Panc1 (cell line): ENCODE measurements at regions not wholly inside any gene's neighbourhood (a gene's known extent, or its start where the extent isn't known, plus 50 kb on each side); places are given as distances from the start of the nearest gene placed in this dataset.
"Not testable (repeated sequence)": the region's sequence is repeated elsewhere in the genome, so short reads cannot be mapped to it uniquely, and the experiment has no call there.

ENCODE experiments used
- CTCF ChIP-seq: fragments of 450-650 bp; IDR thresholded peaks from 2 replicates; pipeline ENCODE4 v1.5.1; 2017; ENCODE audit warnings: mild to moderate bottlenecking
- POLR2AphosphoS5 ChIP-seq: IDR thresholded peaks from 2 replicates; pipeline ENCODE4 v1.6.1; 2012; ENCODE audit warnings: mild to moderate bottlenecking, low read depth, low read length, moderate library complexity
- SIN3A ChIP-seq: IDR thresholded peaks from 2 replicates; pipeline ENCODE4 v1.6.1; 2012; ENCODE audit warnings: low read depth, mild to moderate bottlenecking, low read length, moderate library complexity, borderline replicate concordance; ENCODE audit not compliant: insufficient read depth
- TF ChIP-seq, protein P1 (sequence below), 2 experiments: IDR thresholded peaks; 2 replicates each; pipeline ENCODE4 v1.6.1; 2011 to 2012; ENCODE audit warnings: low read depth in 2 of 2, control low read depth in 1 of 2, low read length in 1 of 2, mild to moderate bottlenecking in 1 of 2, moderate library complexity in 1 of 2; ENCODE audit not compliant: insufficient read depth in 1 of 2

DNA sequence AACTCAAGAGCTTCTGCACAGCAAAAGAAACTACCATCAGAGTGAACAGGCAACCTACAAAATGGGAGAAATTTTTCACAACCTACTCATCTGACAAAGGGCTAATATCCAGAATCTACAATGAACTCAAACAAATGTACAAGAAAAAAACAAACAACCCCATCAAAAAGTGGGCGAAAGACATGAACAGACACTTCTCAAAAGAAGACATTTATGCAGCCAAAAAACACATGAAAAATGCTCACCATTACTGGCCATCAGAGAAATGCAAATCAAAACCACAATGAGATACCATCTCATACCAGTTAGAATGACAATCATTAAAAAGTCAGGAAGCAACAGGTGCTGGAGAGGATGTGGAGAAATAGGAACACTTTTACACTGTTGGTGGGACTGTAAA lies 83.6 kb downstream of the MTX3 start:
- TF ChIP-seq CTCF, SIN3A, POLR2AphosphoS5: not testable (repeated sequence)
- TF ChIP-seq, protein P1, sequence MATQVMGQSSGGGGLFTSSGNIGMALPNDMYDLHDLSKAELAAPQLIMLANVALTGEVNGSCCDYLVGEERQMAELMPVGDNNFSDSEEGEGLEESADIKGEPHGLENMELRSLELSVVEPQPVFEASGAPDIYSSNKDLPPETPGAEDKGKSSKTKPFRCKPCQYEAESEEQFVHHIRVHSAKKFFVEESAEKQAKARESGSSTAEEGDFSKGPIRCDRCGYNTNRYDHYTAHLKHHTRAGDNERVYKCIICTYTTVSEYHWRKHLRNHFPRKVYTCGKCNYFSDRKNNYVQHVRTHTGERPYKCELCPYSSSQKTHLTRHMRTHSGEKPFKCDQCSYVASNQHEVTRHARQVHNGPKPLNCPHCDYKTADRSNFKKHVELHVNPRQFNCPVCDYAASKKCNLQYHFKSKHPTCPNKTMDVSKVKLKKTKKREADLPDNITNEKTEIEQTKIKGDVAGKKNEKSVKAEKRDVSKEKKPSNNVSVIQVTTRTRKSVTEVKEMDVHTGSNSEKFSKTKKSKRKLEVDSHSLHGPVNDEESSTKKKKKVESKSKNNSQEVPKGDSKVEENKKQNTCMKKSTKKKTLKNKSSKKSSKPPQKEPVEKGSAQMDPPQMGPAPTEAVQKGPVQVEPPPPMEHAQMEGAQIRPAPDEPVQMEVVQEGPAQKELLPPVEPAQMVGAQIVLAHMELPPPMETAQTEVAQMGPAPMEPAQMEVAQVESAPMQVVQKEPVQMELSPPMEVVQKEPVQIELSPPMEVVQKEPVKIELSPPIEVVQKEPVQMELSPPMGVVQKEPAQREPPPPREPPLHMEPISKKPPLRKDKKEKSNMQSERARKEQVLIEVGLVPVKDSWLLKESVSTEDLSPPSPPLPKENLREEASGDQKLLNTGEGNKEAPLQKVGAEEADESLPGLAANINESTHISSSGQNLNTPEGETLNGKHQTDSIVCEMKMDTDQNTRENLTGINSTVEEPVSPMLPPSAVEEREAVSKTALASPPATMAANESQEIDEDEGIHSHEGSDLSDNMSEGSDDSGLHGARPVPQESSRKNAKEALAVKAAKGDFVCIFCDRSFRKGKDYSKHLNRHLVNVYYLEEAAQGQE (IDR thresholded peaks at IDR 0.05; ENCODE audit: insufficient read depth in 1 of 2, low read depth in 2 of 2, low read length in 1 of 2) = not testable (repeated sequence)
